Testis (tissue), 2 donors: ENCODE measurements at regions not wholly inside any gene's neighbourhood (a gene's known extent, or its start where the extent isn't known, plus 50 kb on each side); places are given as distances from the start of the nearest gene placed in this dataset.

ENCODE experiments used
- POLR2A ChIP-seq: fragments of 450-650 bp; IDR thresholded peaks from one replicate; pipeline ENCODE4 v1.6.1; 2017; ENCODE audit warnings: antibody characterized with exemption, mild to moderate bottlenecking, moderate library complexity
- TF ChIP-seq, protein P1 (sequence below), 3 experiments: fragments of 450-650 bp in 2 of 3; fragments of 200-600 bp in 1 of 3; sonication (generic) in 1 of 3; IDR thresholded peaks; one replicate each; pipeline ENCODE4 v1.5.1; 2016 to 2019; ENCODE audit warnings: antibody characterized with exemption in 3 of 3, mild to moderate bottlenecking in 2 of 3, moderate library complexity in 1 of 3

DNA sequence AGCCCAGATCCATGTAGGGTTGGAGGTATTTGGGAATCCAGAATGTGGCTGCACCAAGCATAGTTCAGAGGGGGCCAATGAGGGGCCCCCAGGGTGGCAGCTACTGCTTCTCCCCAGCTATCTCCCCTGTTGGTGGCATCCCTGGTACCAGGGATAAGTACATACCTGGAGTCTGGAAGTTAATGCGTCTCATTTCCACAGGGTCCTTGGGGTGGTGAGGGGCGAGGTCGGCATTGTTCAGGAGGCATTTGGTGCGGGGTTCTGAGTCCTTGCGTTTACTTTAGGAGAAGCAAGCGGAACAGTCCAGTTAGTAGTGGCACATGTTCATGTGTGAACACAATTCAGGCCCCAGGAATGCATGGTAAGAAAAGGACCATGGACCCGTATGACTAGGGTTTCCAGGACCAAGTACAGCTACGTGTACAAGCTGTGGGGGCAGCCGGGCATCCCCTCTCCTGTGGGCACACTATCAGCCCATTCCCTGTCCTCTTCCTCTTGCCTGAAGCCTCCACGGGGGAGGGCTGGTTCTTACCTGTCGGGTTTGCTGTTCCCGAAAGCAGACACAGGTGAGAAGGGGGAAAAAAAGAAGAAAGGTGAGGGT, 122.3 kb downstream of the PTPRS start:
- TF ChIP-seq, protein P1, sequence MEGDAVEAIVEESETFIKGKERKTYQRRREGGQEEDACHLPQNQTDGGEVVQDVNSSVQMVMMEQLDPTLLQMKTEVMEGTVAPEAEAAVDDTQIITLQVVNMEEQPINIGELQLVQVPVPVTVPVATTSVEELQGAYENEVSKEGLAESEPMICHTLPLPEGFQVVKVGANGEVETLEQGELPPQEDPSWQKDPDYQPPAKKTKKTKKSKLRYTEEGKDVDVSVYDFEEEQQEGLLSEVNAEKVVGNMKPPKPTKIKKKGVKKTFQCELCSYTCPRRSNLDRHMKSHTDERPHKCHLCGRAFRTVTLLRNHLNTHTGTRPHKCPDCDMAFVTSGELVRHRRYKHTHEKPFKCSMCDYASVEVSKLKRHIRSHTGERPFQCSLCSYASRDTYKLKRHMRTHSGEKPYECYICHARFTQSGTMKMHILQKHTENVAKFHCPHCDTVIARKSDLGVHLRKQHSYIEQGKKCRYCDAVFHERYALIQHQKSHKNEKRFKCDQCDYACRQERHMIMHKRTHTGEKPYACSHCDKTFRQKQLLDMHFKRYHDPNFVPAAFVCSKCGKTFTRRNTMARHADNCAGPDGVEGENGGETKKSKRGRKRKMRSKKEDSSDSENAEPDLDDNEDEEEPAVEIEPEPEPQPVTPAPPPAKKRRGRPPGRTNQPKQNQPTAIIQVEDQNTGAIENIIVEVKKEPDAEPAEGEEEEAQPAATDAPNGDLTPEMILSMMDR (IDR thresholded peaks at IDR 0.05), result no peak
- TF ChIP-seq POLR2A, result no peak
